ENCODE measurements at regions not wholly inside any gene's neighbourhood (a gene's known extent, or its start where the extent isn't known, plus 50 kb on each side); places are given as distances from the start of the nearest gene placed in this dataset.

DNA sequence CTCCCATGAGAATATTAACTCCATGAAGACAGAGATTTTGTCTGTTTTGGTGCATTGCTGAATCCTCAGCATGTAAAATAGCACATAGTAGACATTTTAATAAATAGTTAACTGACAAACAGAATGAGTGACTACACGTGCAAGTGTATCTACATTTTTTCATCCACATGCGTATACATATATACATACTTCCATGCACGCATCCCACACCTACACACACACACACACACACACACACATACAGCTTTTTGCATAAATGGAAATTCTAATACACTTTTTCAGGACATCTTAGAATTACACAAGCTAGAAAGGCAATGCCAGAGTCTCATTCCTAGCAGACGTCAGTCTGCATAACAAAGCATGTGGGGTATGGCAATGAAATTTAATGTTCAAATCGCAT, 139.7 kb upstream of the LRFN2 start:
- DNase-seq (ENCODE audit: low read depth in 4 of 4, low spot score in 3 of 4), result no peak

DNA sequence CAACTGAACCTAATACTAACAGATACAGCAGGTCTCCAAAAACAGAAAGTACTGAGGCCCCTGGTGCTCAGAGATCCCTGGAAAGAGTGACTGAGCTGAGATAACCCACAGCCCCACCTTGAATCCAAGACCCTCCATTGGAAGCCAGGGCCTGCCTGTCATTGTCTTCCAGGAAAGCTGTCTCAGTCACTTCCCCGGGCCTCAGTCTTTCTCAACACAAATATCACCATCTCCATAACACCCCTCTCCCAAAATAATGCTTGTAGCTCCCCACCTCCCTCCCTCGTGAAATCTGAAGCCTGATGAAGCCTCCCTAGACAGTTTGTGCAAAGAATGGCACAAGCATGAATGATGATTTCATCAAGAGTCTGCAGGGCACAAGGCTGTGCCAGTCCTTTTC, 138.2 kb upstream of the LRFN2 start:
- no peak for DNase-seq (ENCODE audit: low read depth in 4 of 4, low spot score in 3 of 4)

DNA sequence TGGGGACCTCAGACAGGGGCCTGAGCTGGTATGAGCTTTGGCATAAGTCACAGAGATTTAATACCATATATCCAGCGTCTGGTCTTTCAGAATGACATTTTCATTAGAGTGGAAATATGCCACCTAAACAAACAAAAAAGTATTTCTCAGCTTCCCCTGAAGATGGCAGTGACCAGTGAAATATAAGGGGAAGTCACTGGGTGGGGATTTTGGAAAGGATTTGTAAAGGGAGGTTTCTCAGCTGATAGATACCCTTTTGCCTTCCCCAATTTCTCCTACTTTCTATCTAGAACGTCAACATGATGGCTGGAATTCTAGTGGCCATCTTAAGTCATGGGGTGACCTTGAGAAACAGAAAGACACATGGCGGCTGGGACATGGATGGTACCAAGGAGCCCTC, 137.7 kb upstream of the LRFN2 start:
- no peak for DNase-seq (ENCODE audit: low read depth in 4 of 4, low spot score in 3 of 4)

DNA sequence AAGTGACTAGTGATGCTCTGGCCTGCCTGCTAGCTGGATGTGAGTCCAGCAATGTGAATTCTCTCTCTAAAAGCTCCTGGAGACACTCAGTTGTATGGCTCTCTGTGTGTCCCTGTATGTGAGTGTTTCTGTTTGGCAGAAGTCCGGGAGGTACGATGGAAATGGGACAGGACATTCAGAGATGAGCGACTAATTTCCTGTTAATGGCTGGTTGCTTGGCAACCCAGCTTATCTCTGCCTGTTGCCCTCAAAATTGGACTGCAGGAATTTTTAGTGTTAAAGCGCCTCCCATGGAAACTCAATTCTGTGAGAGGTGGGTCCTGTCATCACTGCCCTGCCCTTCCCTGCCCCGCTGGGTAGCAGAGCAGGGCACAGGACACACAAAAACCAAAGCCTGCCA, 136.8 kb upstream of the LRFN2 start:
- DNase-seq (ENCODE audit: low read depth in 4 of 4, low spot score in 3 of 4), result no peak

DNA sequence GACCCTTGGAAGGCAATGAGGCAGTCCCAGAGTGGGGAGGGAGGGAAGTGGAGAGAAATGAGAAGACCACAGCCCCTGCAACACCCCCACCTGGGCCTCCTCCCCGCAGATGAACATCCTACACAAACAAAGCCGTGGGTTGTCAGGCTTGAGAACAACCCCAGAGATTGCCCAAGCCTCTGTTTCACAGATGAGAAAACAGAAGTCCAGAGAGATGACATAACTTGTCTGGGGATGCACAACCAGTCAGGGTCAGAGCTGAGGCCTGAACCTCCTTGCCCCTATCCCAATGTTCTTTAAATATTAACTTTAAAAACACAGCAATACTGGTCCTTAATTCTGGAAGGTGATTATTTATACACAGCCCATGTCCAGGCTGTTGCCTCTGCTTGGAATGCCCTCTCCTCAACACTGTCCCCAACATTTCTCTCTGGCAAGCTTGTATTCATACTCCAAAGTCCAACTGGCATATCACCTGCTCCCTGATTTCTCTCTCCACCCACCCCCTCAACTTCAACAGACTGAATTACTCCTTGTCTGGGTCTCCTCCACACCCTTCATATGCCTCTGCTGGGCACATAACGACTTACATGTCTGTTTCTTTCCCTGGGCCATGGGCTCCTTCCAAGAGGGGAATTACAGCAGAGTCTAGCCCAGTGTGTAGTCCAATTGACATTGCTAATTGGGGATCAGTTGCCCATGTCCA, 135.5 kb upstream of the LRFN2 start:
- no peak for DNase-seq (ENCODE audit: low read depth in 4 of 4, low spot score in 3 of 4)

DNA sequence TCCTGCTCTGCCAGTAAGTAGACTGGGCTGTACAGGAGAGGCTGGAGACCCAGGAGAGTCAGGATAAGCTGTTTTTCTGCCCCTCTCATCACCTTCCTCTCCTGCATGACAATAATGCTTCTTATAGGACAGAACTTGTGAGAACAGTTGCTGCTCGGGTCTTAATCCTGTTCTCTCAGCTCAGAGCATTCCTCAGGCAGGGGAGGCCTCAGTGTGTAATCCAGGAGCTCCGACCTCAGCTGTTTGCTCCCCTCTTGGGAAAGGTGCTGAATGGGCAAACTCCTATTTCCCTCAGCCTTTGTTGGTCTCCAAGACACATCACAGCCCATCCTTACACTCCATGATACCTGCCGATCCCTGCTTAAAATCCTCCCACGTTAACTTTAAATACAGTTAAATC, 134.9 kb upstream of the LRFN2 start:
- DNase-seq (ENCODE audit: low read depth in 4 of 4, low spot score in 3 of 4), result no peak

DNA sequence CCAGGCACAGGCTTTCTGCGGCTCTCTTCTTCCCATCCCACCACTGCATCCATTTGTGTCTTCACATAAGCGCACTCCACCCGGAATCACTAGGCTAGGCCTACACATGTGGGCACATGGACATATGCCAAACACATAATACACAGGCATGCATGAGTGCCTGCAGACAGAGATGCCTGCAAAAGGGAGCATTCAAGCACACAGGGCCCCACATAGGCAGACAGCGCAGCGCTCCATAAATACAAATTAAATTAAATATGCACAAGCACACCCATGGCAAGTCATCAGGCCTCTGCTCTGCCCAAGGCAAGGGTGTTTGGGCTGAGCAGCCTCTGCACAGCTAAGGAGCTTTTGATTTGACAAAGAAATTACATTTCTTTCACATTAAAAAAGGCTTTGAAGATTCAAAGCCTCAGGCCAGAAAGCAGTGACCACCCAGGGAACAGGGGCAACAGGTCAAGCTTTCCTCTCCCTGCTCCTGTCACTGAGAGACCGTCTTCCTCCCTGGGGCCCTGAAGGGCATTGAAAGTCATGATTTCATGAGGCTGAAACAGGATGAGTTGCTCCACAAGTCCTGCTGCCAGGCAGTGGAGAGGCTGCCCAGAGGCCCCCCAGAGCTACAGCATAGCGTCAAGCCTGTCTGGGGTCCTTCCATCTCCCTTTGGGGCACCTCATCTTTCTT, 134.2 kb upstream of the LRFN2 start:
- DNase-seq (ENCODE audit: low read depth in 4 of 4, low spot score in 3 of 4), result no peak

DNA sequence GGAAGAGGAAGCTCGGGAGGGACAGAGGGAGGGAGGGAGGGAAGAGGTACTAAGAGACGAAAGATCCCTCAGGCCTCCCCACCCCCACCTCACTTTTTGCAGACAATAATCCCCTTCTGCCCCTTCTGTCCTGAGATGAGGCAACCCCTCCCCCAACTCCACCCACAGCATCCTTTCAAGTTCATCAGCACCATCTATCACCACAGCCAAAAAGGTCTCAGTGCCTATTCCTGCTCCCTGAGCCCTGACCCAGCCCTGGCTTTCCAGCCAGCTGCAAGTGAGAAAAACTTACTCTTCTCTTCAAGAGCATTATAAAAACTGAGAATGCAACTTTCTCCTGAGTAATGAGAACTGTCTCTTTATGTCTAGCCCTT, 133.2 kb upstream of the LRFN2 start:
- DNase-seq (ENCODE audit: low read depth in 4 of 4, low spot score in 3 of 4), result no peak

DNA sequence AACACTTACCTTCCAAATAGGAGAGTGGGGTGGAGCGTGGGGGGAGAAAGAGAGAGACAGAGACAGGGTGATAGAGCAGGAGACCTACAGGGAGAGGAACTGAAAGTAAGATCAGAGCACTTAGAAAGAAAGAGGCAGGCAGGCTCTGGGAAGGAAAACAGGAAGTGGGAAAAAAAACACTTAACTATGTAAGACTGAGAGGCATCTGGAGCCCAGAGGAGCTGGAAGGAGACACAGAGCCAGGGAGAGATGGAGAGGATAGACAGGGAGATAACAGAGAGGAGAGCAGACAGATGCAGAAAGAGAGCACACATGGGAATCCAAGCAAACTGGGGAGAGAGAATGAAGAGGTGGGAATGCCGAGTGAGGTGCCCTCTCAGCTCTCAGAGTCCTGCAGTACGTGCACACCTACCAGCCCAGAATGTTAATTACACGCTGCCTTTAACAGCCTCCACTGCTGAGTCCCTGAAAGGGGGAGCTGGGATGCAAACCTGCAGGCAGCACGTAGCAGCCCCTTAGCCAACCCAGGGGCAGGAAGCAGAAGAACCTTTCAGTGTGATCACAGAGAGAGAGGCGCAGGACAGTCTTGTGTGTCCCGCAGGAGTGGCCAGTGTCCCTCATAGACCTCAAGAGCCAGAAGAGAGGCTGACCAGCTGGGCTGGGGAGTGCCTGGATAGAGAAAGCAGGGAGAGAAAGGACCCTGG, 132.7 kb upstream of the LRFN2 start:
- DNase-seq (ENCODE audit: low read depth in 4 of 4, low spot score in 3 of 4), result no peak

DNA sequence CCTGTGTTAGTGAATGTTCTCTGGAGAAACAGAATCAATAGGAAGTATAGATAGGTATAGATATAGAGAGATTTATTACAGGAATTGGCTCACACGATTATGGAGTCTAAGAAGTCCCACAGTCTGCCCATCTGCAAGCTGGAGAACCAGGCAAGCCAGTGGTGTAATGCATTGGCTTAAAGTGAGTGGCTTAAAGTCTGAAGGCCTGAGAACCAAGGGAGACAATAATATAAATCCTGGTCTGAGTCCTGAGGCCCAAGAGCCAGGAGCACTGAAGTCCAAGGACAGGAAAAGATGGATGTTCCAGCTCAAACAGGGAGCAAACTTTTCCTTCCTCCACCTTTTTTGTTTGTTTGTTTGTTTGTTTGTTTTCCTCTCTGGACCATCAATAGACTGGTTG, 131.2 kb upstream of the LRFN2 start:
- DNase-seq (ENCODE audit: low read depth in 4 of 4, low spot score in 3 of 4), result no peak

DNA sequence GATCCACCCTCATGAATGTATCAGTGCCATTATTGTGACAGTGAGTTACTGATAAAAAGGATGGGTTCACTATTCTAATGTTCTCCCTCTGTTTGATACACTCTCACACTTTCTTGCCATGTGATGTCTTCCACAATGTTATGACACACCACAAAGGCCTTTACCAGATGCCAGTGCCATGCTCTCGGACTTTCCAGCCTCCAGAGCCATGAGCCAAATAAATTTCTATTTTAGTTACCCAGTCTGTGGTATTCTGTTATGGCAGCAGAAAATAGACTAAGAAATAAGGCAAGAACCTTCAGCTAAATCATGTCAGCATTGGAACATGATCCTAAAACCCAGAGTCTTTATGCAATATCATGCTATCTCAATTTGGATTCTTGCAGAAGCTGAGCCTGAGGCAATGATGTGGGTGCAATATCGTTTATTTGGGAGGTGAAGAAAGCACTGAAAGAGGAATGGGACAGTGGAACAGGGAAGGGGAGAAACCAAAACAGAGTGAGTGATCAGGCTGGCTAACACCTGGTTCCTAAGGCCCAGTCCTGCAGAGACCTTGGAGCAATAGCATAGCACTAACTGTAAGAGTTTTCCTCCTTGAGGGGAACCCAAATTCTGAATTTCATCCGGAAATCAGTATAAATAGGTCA, 130.4 kb upstream of the LRFN2 start:
- no peak for DNase-seq (ENCODE audit: low read depth in 4 of 4, low spot score in 3 of 4)

DNA sequence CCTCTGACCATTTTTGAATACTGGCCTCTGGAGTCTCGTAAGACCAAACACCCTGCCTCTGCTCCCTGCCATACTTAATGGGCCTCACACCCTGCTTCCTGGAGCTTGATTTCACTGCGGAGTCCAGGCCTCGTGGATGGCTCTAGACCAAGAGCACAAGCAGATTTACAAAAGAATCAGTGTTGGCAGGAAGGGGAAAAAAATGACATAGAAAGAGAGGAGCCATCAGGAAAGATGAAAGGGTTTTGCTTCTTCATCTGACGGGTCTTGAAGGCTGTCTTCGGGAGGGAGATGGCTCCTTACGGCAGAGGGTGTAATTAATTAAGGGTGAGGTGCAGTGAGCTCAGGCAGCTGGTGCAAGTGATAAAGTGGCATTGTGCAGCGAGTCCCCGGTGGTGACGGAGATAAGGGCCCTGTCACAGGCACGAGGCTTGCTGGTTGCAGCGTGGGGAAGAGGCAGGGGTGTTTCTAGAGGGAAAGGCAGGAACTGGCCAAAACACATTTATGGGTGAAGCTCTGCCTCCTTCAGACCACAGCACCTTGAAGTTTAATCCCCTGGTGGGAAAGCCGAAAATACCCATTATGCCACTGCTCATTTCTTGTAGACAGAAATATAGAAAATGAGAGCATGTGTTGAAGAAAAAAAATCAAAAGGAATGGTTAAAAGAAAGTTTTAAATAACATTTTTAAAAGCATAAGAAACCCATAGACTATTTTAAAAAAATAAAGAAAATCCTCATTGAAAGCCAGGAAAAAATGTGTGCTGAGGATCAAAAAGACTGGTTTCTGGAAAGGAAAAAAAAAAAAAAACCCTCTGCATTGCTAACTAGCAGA, 128.6 kb upstream of the LRFN2 start:
- DNase-seq (ENCODE audit: low read depth in 4 of 4, low spot score in 3 of 4), result no peak

DNA sequence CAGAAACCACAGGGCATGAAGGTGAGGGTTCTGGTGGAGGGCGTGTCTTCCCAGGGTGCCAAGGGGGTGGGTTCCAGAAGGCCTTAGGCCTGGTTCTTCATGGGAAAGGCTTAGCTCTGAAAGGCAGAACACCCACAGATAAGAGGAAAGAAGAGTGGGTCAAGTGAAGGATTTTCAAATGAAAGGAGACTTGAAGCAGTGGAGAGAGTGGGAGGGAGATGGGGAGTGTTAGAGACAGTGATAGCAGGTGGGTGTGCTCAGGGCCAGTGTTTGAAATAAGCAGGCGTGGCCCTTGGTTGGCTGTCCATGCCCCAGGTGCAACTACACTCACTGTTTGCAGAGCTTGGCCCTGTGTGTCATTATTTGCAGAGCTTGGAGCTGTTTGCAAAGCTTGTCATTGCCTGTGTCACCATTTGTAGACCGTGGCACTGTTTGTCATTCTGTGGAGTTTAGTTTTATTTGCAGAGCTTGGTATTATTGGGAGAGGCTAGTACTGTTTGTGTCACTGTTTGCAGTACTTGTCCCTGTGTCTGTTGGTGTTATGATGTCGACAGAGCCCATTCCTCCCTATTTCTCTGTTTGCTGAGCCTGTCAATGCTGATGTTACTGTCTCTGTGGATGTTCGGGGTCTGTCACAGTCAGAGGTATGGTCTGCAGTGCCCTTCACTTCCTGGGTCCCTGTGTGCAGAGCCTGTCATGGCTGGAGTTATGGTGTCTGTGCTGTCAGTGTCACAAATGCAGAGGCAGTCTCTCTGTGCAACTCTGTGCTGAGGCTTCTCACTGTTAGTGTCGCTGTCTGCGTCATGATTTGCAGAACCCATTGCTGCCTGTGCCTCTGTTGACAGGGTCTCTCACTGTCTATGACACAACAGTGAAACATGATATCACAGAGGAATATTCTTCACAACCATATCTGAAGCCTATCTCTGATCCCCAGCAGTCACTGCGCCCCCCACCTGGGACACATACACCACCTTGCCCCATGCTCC, 127.7 kb upstream of the LRFN2 start:
- no peak for DNase-seq (ENCODE audit: low read depth in 4 of 4, low spot score in 3 of 4)

DNA sequence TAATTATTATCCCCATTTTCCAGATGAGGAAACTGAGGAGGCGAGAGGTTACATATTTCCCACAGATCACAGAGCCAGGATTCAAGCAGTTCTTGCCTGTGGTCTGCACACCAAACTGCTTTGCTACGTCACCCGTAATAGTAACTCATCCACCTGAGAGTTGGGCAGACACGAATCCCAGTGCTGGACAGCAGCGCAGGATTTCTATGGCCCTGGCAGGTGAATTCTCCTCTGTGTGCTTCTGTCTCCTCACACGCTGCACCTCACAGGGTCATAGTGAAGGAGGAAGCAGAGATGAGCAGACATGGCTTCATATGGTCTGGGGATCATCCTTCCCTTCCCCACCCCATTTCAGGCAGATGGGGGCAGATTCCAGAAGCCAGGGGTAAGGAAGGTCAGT, 127.0 kb upstream of the LRFN2 start:
- DNase-seq (ENCODE audit: low read depth in 4 of 4, low spot score in 3 of 4), result no peak

DNA sequence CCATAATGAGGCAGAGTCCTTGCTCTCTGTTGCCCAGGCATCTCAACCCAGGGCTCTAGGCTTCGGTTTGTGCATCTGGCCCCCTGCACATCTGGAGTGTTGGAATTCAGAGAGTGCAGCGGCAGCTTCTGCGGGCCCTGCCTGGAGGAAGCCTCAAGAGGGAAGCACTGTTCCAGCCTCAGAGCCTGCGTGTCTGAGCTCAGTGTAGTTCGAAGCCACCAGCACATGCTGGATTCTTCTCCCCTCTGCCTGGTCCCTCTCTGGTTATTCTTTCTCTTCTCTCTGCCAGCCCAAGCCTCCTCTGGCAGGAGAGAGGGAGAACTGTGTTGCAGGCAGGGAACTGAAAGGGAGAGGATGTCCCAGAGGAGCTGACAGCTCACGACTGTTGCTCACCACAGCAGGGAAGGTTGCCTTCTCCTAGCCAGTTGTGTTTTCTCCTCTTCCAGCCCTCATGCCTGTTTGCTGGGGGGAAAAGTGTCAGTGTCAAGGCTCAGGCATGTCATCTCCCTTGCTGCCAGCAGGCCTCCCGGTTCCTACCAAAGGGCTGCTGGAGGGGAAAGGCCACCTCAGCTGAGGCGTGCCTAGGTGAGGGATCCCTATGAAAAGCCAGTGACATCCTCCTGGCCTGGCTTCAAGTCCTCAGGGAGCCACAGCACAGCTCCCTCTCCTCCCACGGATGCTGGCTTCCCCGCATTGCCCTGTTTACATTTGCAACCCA, 126.0 kb upstream of the LRFN2 start:
- no peak for DNase-seq (ENCODE audit: low read depth in 4 of 4, low spot score in 3 of 4)

DNA sequence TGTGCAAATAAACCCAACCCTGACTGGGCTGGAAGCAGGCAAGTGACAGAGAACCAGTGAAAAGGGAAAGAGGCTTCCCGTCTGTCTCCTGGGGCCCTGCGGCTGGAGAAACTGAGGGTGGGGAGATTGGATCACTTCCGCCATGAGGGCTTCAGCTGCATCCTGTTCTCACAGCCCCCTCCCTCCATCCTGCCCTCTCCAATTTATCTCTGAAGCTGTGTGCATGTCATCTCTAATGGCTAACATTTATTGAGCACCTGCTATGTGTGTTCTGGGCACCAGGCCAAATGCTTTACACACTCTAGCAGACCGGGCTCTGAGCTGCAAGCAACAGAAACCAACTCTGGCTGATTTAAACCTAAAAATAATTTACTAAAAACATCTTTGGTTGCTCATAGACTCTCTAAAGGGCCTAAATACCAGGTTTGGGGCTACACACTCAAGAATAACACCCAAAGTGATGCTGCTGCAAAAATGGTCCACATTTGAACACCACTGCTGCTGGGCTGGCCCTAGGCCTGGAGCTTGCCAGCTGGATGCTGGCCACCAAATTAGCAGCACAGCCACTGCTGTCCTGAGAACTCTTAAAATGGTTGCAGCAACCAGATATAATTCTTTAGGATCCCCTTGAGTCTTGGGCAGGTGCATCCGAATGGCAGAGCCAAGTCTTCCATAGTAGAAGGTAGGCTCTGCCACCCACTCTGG, 123.6 kb upstream of the LRFN2 start:
- DNase-seq (ENCODE audit: low read depth in 4 of 4, low spot score in 3 of 4), result no peak

DNA sequence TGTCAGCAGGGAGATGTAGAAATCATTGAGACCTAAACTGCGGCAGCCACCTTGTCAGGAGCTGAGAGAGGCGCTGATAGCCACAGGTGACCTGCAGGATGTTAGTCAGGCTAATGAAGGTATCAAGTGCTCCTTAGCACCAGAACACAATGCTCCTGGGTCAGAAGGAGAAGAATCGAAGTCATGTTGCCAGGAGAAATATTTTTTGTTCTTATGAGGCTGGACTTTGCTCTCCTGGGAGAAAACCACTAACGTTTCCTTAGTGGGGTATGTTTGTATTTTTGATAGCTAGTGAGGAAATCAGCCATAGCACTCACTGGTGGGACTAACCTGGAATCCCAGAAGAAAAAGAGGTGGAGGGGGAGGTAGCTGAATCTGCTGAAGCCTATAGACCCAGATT, 120.9 kb upstream of the LRFN2 start:
- DNase-seq (ENCODE audit: low read depth in 4 of 4, low spot score in 3 of 4), result no peak

DNA sequence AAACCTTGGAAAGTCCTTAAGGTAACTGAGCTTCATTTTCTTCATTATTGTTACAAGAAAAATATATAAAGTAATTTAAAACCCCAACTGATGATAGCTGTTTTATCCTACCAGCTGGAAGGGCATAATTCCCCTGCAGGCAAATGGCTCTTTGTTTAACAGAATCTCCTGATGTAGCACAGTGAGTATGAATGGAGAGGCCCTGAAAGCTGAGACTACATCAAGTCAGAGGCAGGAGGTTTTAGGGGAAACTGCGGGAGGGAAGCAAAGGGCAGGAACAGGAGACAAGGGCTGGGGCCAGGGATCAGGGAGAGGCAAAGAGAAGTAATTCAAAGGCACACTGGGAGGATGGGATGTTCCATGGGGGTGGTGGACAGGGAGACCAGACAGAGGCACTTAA, 119.0 kb upstream of the LRFN2 start:
- DNase-seq (ENCODE audit: low read depth in 4 of 4, low spot score in 3 of 4), result no peak

Data from right renal pelvis (tissue), 4 donors.